SK-N-SH (cell line): ENCODE measurements at regions not wholly inside any gene's neighbourhood (a gene's known extent, or its start where the extent isn't known, plus 50 kb on each side); places are given as distances from the start of the nearest gene placed in this dataset.

ENCODE experiments used
- CTCF ChIA-PET: fragments of 300-600, 350-600 bp; formaldehyde crosslinking; extraction: SDS; loops from one replicate; lab custom pipeline; 2021; lab: Yijun Ruan, JAX
- POLR2A ChIA-PET: fragments of 350-600 bp; sonication (Branson Sonifier 250); formaldehyde crosslinking; extraction: SDS; loops from one replicate; lab custom pipeline; 2020; ENCODE audit warnings: antibody characterized with exemption, inconsistent platforms; lab: Yijun Ruan, JAX
- DNase-seq: peaks from one replicate; pipeline ENCODE4 v3.0.0; 2012
- H2AFZ ChIP-seq: fragments of 200-600 bp; sonication (generic); 2 replicates; pipeline ENCODE4 v1.8.1; 2016; ENCODE audit warnings: antibody characterized with exemption, mild to moderate bottlenecking, low read depth
- H3F3A ChIP-seq: fragments of 200-600 bp; sonication (generic); replicated peaks from 2 replicates; pipeline ENCODE3; 2016; ENCODE audit warnings: antibody characterized with exemption, mild to moderate bottlenecking; ENCODE audit not compliant: insufficient read depth
- H3K27ac ChIP-seq, 2 experiments: fragments of 200-500 bp in 1 of 2; fragments of 200-600 bp in 1 of 2; sonication (Bioruptor generic) in 1 of 2; sonication (generic), shearing (Covaris generic) in 1 of 2; 2 replicates each; pipeline versions ENCODE4 v1.5.1 to v1.6.1; 2014 to 2016; ENCODE audit warnings: low read depth in 2 of 2, inconsistent platforms in 1 of 2, low read length in 1 of 2, mild to moderate bottlenecking in 1 of 2, mixed read lengths in 1 of 2
- H3K27me3 ChIP-seq: fragments of 200-600 bp; sonication (generic), shearing (Covaris generic); 2 replicates; pipeline ENCODE4 v1.6.1; 2016; ENCODE audit warnings: mixed run types; ENCODE audit not compliant: insufficient read depth
- H3K36me3 ChIP-seq, 2 experiments: fragments of 200-500 bp in 1 of 2; fragments of 200-600 bp in 1 of 2; sonication (Bioruptor generic) in 1 of 2; sonication (generic) in 1 of 2; replicated peaks in 1 of 2; 2 replicates each; pipeline versions ENCODE3 to v1.5.1; 2014 to 2016; ENCODE audit warnings: low read length in 1 of 2, mild to moderate bottlenecking in 1 of 2; ENCODE audit not compliant: insufficient read depth in 2 of 2, control insufficient read depth in 1 of 2
- H3K4me1 ChIP-seq, 2 experiments: fragments of 200-500 bp in 1 of 2; fragments of 200-600 bp in 1 of 2; sonication (Bioruptor generic) in 1 of 2; sonication (generic), shearing (Covaris generic) in 1 of 2; 2 replicates each; pipeline versions ENCODE4 v1.5.1 to v1.6.1; 2014 to 2016; ENCODE audit warnings: low read depth in 1 of 2, low read length in 1 of 2, mixed run types in 1 of 2; ENCODE audit not compliant: insufficient read depth in 2 of 2, control insufficient read depth in 1 of 2
- H3K4me2 ChIP-seq: fragments of 200-600 bp; sonication (generic), shearing (Covaris generic); 2 replicates; pipeline ENCODE4 v1.6.1; 2017; ENCODE audit warnings: mixed run types
- H3K4me3 ChIP-seq, 2 experiments: fragments of 200-500 bp in 1 of 2; fragments of 200-600 bp in 1 of 2; sonication (Bioruptor generic) in 1 of 2; sonication (generic), shearing (Covaris generic) in 1 of 2; 2 replicates each; pipeline versions ENCODE4 v1.5.1 to v1.8.1; 2014 to 2016; ENCODE audit warnings: low read depth in 2 of 2, inconsistent platforms in 1 of 2, low read length in 1 of 2, mild to moderate bottlenecking in 1 of 2, mixed read lengths in 1 of 2, moderate library complexity in 1 of 2
- H3K79me2 ChIP-seq: fragments of 200-600 bp; sonication (generic); 2 replicates; pipeline ENCODE4 v1.8.1; 2017; ENCODE audit warnings: mild to moderate bottlenecking; ENCODE audit not compliant: insufficient read depth
- H3K9ac ChIP-seq: fragments of 200-600 bp; sonication (generic); 2 replicates; pipeline ENCODE4 v1.6.1; 2017; ENCODE audit warnings: mixed run types
- H3K9me2 ChIP-seq: fragments of 200-600 bp; sonication (generic); 2 replicates; pipeline ENCODE4 v1.6.1; 2017; ENCODE audit warnings: mixed run types
- H3K9me3 ChIP-seq: fragments of 200-600 bp; sonication (generic); 2 replicates; pipeline ENCODE4 v1.6.1; 2017; ENCODE audit warnings: mixed run types, mild to moderate bottlenecking, moderate library complexity
- H4K20me1 ChIP-seq: fragments of 200-600 bp; sonication (generic); 2 replicates; pipeline ENCODE4 v1.6.1; 2017; ENCODE audit warnings: mild to moderate bottlenecking, mixed run types; ENCODE audit not compliant: insufficient read depth
- CHD2 ChIP-seq: fragments of 150-350 bp; IDR thresholded peaks from 2 replicates; pipeline ENCODE4 v1.6.1; 2018; ENCODE audit warnings: low read length; ENCODE audit not compliant: partially characterized antibody
- EP300 ChIP-seq, 2 experiments: IDR thresholded peaks; 2 replicates each; pipeline versions ENCODE4 v1.4.0 to v1.6.1; 2012; ENCODE audit warnings: borderline replicate concordance in 1 of 2, low read depth in 1 of 2, low read length in 1 of 2
- GABPA ChIP-seq: IDR thresholded peaks from 2 replicates; pipeline ENCODE4 v1.4.0; 2012; ENCODE audit warnings: low read depth, mild to moderate bottlenecking
- JUND ChIP-seq: IDR thresholded peaks from 2 replicates; pipeline ENCODE4 v1.4.0; 2012
- MEF2A ChIP-seq: IDR thresholded peaks from 2 replicates; pipeline ENCODE4 v1.4.0; 2012; ENCODE audit warnings: low read depth, borderline replicate concordance
- MXI1 ChIP-seq: IDR thresholded peaks from 2 replicates; pipeline ENCODE4 v1.6.1; 2012; ENCODE audit warnings: mild to moderate bottlenecking, low read depth, low read length, improper control_type of control experiment
- NRF1 ChIP-seq: IDR thresholded peaks from 2 replicates; pipeline ENCODE4 v1.6.1; 2012; ENCODE audit warnings: low read depth, mild to moderate bottlenecking, low read length
- POLR2AphosphoS5 ChIP-seq: IDR thresholded peaks from 2 replicates; pipeline ENCODE4 v1.6.1; 2012; ENCODE audit warnings: low read depth, low read length
- WGBS: methylation state at CpG from one replicate; pipeline ENCODE4 v1.1.6; 2017; ENCODE audit warnings: low lambda C conversion rate; 5-methylcytosine and 5-hydroxymethylcytosine counted together
- TF ChIP-seq, protein P1 (sequence below): fragments of 200-600 bp; sonication (generic); IDR thresholded peaks from 2 replicates; pipeline ENCODE4 v1.6.1; 2017; ENCODE audit warnings: antibody characterized with exemption, mild to moderate bottlenecking, moderate library complexity
- TF ChIP-seq, protein P2 (sequence below): IDR thresholded peaks from 2 replicates; pipeline ENCODE4; 2012

DNA sequence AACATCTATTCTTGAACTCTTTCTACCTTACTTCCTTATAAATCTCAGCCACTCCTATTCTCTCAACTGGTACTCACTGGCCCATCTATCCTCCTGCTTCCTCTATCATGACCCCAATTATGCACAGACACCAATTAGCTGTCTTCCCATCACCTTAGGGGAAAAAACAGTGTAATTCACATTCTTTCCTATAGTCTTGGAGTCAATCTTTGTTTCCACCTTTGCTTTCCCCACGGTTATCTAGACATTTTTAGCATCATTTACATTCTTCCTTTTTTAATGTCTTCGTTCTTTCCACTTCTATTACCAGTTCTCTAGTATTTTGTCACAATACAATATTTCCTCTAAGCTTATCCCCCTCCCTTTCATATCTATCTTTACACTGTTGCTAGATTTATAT lies 449.4 kb downstream of the TMEM38B start (continued):
- TF ChIP-seq POLR2AphosphoS5 (no peak), GABPA (no peak)

DNA sequence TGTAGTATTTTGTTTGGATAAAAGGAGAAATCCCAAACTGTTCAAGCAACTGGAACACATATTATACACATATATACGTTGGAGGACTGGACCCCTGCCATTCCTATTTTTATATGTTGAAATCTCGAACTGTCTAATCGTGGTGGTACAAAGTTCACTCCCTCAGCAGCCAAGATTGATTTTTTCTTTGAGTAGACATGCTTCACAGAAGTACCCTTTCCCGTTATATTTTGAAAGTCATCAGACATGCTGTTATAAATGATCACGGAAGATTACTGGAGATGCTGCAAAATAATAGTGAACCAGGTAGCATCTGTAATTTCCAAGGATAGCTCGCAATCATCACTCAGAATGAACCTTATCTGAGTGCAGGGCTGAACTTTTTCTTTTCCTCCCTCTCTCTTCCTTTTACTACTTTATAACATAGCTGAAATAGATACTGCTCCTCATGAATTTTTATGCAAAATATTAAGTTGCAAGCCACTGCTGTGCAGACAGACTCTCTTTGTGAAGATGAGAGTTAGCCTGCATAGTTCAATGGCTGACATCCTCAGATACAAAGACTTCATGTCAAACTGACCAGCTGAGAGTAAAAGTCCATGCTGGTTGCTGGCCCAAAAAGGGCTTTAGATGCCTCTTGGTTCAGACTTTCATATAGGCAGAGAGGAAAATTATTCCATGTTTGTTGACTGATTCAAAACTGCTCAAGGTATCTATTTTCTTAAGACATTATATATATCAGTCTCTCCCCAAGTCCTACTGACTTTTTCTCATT lies 451.9 kb downstream of the TMEM38B start:
- Histone ChIP-seq H2AFZ (no peak overlapping the region), H3K4me1 (no peaks in the 10 kb centered on the region), H3K9me3 (no peaks in the 10 kb centered on the region), H3K4me2 (no peak overlapping the region), H3K79me2 (no peaks in the 10 kb centered on the region), H3K9ac (no peak overlapping the region), H3K36me3 (no peaks in the 10 kb centered on the region), H3K27me3 (no peaks in the 10 kb centered on the region), H3F3A (no peaks in the 10 kb centered on the region), H4K20me1 (no peaks in the 10 kb centered on the region), H3K27ac (no peak overlapping the region), H3K9me2 (no peaks in the 10 kb centered on the region), H3K4me3 (no peak overlapping the region)
- TF ChIP-seq MEF2A, result no peak
- no peak for TF ChIP-seq NRF1
- no peak for TF ChIP-seq EP300 (IDR thresholded peaks at IDR 0.05; ENCODE audit: borderline replicate concordance in 1 of 2, low read depth in 1 of 2, low read length in 1 of 2)
- no peak for TF ChIP-seq POLR2AphosphoS5
- no peak for TF ChIP-seq MXI1
- TF ChIP-seq, protein P1, sequence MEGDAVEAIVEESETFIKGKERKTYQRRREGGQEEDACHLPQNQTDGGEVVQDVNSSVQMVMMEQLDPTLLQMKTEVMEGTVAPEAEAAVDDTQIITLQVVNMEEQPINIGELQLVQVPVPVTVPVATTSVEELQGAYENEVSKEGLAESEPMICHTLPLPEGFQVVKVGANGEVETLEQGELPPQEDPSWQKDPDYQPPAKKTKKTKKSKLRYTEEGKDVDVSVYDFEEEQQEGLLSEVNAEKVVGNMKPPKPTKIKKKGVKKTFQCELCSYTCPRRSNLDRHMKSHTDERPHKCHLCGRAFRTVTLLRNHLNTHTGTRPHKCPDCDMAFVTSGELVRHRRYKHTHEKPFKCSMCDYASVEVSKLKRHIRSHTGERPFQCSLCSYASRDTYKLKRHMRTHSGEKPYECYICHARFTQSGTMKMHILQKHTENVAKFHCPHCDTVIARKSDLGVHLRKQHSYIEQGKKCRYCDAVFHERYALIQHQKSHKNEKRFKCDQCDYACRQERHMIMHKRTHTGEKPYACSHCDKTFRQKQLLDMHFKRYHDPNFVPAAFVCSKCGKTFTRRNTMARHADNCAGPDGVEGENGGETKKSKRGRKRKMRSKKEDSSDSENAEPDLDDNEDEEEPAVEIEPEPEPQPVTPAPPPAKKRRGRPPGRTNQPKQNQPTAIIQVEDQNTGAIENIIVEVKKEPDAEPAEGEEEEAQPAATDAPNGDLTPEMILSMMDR, result no peak
- TF ChIP-seq CHD2, result no peak
- CTCF ChIA-PET, result interaction anchor here (0.9 kb wide), 1 partner anchor 304 kb away, joined by 3 read pairs; no protein-coding TSS in a partner anchor
- POLR2A ChIA-PET, result no interaction called here
- no peak for DNase-seq
- 23% methylated on average over 6 of the region's 6 CpGs for WGBS

DNA sequence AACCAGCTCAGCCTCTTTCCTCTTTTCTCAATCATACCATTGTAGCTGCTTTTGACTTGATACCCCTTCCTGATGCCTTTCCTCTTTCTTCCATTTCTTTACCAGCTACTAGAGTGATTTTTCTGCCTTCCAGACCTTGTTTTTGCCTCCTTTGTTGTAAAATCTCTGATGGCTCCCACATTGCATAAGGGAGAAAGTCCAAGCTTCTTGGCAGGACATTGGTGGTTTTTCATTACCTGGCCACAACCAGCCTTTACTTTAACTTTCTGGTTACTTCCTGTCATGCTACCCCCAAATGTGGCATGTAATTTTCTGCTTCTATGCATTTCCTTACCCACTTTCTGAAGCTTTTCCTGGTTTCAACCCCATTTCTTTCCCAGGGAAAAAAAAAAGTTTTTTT lies 452.5 kb downstream of the TMEM38B start:
- ChIA-PET CTCF (interaction anchor here (0.9 kb wide), 1 partner anchor 305 kb away, joined by 3 read pairs; no protein-coding TSS in a partner anchor), POLR2A (no interaction called here)
- Histone ChIP-seq H4K20me1 (no peaks in the 10 kb centered on the region), H3F3A (no peaks in the 10 kb centered on the region), H3K4me2 (no peak overlapping the region), H3K79me2 (no peaks in the 10 kb centered on the region), H3K27me3 (no peaks in the 10 kb centered on the region), H3K9me3 (no peaks in the 10 kb centered on the region), H3K36me3 (no peaks in the 10 kb centered on the region), H3K9ac (no peak overlapping the region), H3K4me3 (no peak overlapping the region), H3K9me2 (no peaks in the 10 kb centered on the region), H3K27ac (no peak overlapping the region), H2AFZ (no peak overlapping the region), H3K4me1 (no peaks in the 10 kb centered on the region)
- no peak for DNase-seq
- TF ChIP-seq MXI1 (no peak), JUND (no peak)
- TF ChIP-seq, protein P1, result no peak
- TF ChIP-seq, protein P2, sequence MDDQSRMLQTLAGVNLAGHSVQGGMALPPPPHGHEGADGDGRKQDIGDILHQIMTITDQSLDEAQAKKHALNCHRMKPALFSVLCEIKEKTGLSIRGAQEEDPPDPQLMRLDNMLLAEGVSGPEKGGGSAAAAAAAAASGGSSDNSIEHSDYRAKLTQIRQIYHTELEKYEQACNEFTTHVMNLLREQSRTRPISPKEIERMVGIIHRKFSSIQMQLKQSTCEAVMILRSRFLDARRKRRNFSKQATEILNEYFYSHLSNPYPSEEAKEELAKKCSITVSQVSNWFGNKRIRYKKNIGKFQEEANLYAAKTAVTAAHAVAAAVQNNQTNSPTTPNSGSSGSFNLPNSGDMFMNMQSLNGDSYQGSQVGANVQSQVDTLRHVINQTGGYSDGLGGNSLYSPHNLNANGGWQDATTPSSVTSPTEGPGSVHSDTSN, result no peak
